SK-N-SH (cell line): ENCODE measurements at regions not wholly inside any gene's neighbourhood (a gene's known extent, or its start where the extent isn't known, plus 50 kb on each side); places are given as distances from the start of the nearest gene placed in this dataset.

Source experiments
- CTCF ChIA-PET: fragments of 300-600, 350-600 bp; formaldehyde crosslinking; extraction: SDS; loops from one replicate; lab custom pipeline; 2021; lab: Yijun Ruan, JAX
- POLR2A ChIA-PET: fragments of 350-600 bp; sonication (Branson Sonifier 250); formaldehyde crosslinking; extraction: SDS; loops from one replicate; lab custom pipeline; 2020; ENCODE audit warnings: antibody characterized with exemption, inconsistent platforms; lab: Yijun Ruan, JAX
- DNase-seq: peaks from one replicate; pipeline ENCODE4 v3.0.0; 2012
- H2AFZ ChIP-seq: fragments of 200-600 bp; sonication (generic); 2 replicates; pipeline ENCODE4 v1.8.1; 2016; ENCODE audit warnings: antibody characterized with exemption, mild to moderate bottlenecking, low read depth
- H3F3A ChIP-seq: fragments of 200-600 bp; sonication (generic); replicated peaks from 2 replicates; pipeline ENCODE3; 2016; ENCODE audit warnings: antibody characterized with exemption, mild to moderate bottlenecking; ENCODE audit not compliant: insufficient read depth
- H3K27ac ChIP-seq, 2 experiments: fragments of 200-500 bp in 1 of 2; fragments of 200-600 bp in 1 of 2; sonication (Bioruptor generic) in 1 of 2; sonication (generic), shearing (Covaris generic) in 1 of 2; 2 replicates each; pipeline versions ENCODE4 v1.5.1 to v1.6.1; 2014 to 2016; ENCODE audit warnings: low read depth in 2 of 2, inconsistent platforms in 1 of 2, low read length in 1 of 2, mild to moderate bottlenecking in 1 of 2, mixed read lengths in 1 of 2
- H3K27me3 ChIP-seq: fragments of 200-600 bp; sonication (generic), shearing (Covaris generic); 2 replicates; pipeline ENCODE4 v1.6.1; 2016; ENCODE audit warnings: mixed run types; ENCODE audit not compliant: insufficient read depth
- H3K36me3 ChIP-seq, 2 experiments: fragments of 200-500 bp in 1 of 2; fragments of 200-600 bp in 1 of 2; sonication (Bioruptor generic) in 1 of 2; sonication (generic) in 1 of 2; replicated peaks in 1 of 2; 2 replicates each; pipeline versions ENCODE3 to v1.5.1; 2014 to 2016; ENCODE audit warnings: low read length in 1 of 2, mild to moderate bottlenecking in 1 of 2; ENCODE audit not compliant: insufficient read depth in 2 of 2, control insufficient read depth in 1 of 2
- H3K4me1 ChIP-seq, 2 experiments: fragments of 200-500 bp in 1 of 2; fragments of 200-600 bp in 1 of 2; sonication (Bioruptor generic) in 1 of 2; sonication (generic), shearing (Covaris generic) in 1 of 2; 2 replicates each; pipeline versions ENCODE4 v1.5.1 to v1.6.1; 2014 to 2016; ENCODE audit warnings: low read depth in 1 of 2, low read length in 1 of 2, mixed run types in 1 of 2; ENCODE audit not compliant: insufficient read depth in 2 of 2, control insufficient read depth in 1 of 2
- H3K4me2 ChIP-seq: fragments of 200-600 bp; sonication (generic), shearing (Covaris generic); 2 replicates; pipeline ENCODE4 v1.6.1; 2017; ENCODE audit warnings: mixed run types
- H3K4me3 ChIP-seq, 2 experiments: fragments of 200-500 bp in 1 of 2; fragments of 200-600 bp in 1 of 2; sonication (Bioruptor generic) in 1 of 2; sonication (generic), shearing (Covaris generic) in 1 of 2; 2 replicates each; pipeline versions ENCODE4 v1.5.1 to v1.8.1; 2014 to 2016; ENCODE audit warnings: low read depth in 2 of 2, inconsistent platforms in 1 of 2, low read length in 1 of 2, mild to moderate bottlenecking in 1 of 2, mixed read lengths in 1 of 2, moderate library complexity in 1 of 2
- H3K79me2 ChIP-seq: fragments of 200-600 bp; sonication (generic); 2 replicates; pipeline ENCODE4 v1.8.1; 2017; ENCODE audit warnings: mild to moderate bottlenecking; ENCODE audit not compliant: insufficient read depth
- H3K9ac ChIP-seq: fragments of 200-600 bp; sonication (generic); 2 replicates; pipeline ENCODE4 v1.6.1; 2017; ENCODE audit warnings: mixed run types
- H3K9me2 ChIP-seq: fragments of 200-600 bp; sonication (generic); 2 replicates; pipeline ENCODE4 v1.6.1; 2017; ENCODE audit warnings: mixed run types
- H3K9me3 ChIP-seq: fragments of 200-600 bp; sonication (generic); 2 replicates; pipeline ENCODE4 v1.6.1; 2017; ENCODE audit warnings: mixed run types, mild to moderate bottlenecking, moderate library complexity
- H4K20me1 ChIP-seq: fragments of 200-600 bp; sonication (generic); 2 replicates; pipeline ENCODE4 v1.6.1; 2017; ENCODE audit warnings: mild to moderate bottlenecking, mixed run types; ENCODE audit not compliant: insufficient read depth
- CHD2 ChIP-seq: fragments of 150-350 bp; IDR thresholded peaks from 2 replicates; pipeline ENCODE4 v1.6.1; 2018; ENCODE audit warnings: low read length; ENCODE audit not compliant: partially characterized antibody
- ELF1 ChIP-seq: IDR thresholded peaks from 2 replicates; pipeline ENCODE4 v1.4.0; 2012
- FOXM1 ChIP-seq: IDR thresholded peaks from 2 replicates; pipeline ENCODE4 v1.4.0; 2012; ENCODE audit warnings: low read depth, mild to moderate bottlenecking
- IRF3 ChIP-seq: fragments of 150-350 bp; IDR thresholded peaks from 2 replicates; pipeline ENCODE4 v1.6.1; 2016; ENCODE audit warnings: mild to moderate bottlenecking, low read depth, low read length
- MAX ChIP-seq: IDR thresholded peaks from 2 replicates; pipeline ENCODE4 v1.4.0; 2012; ENCODE audit warnings: low read depth
- MXI1 ChIP-seq: IDR thresholded peaks from 2 replicates; pipeline ENCODE4 v1.6.1; 2012; ENCODE audit warnings: mild to moderate bottlenecking, low read depth, low read length, improper control_type of control experiment
- NRF1 ChIP-seq: IDR thresholded peaks from 2 replicates; pipeline ENCODE4 v1.6.1; 2012; ENCODE audit warnings: low read depth, mild to moderate bottlenecking, low read length
- RAD21 ChIP-seq: IDR thresholded peaks from 2 replicates; pipeline ENCODE4 v1.6.1; 2012; ENCODE audit warnings: mild to moderate bottlenecking, low read length
- RCOR1 ChIP-seq: fragments of 150-350 bp; IDR thresholded peaks from 2 replicates; pipeline ENCODE4 v1.6.1; 2017; ENCODE audit warnings: antibody characterized with exemption, low read length
- REST ChIP-seq: IDR thresholded peaks from 2 replicates; pipeline ENCODE4 v1.6.1; 2012; ENCODE audit warnings: mild to moderate bottlenecking, low read depth, low read length, moderate library complexity
- RFX5 ChIP-seq: IDR thresholded peaks from 2 replicates; pipeline ENCODE4 v1.6.1; 2012; ENCODE audit warnings: mild to moderate bottlenecking, improper control_type of control experiment, low read length
- SIN3A ChIP-seq: IDR thresholded peaks from 2 replicates; pipeline ENCODE4 v1.6.1; 2012; ENCODE audit warnings: low read depth, mild to moderate bottlenecking, low read length, moderate library complexity, borderline replicate concordance
- TAF1 ChIP-seq: IDR thresholded peaks from 2 replicates; pipeline ENCODE4 v1.6.1; 2012; ENCODE audit warnings: low read depth, mild to moderate bottlenecking, low read length, moderate library complexity, borderline replicate concordance
- TCF12 ChIP-seq: IDR thresholded peaks from 2 replicates; pipeline ENCODE4 v1.4.0; 2012
- USF1 ChIP-seq: IDR thresholded peaks from 2 replicates; pipeline ENCODE4 v1.4.0; 2012; ENCODE audit warnings: low read depth, borderline replicate concordance
- USF2 ChIP-seq: fragments of 150-350 bp; IDR thresholded peaks from 2 replicates; pipeline ENCODE4 v1.6.1; 2017; ENCODE audit warnings: antibody characterized with exemption, low read length, low read depth, borderline replicate concordance
- YY1 ChIP-seq: IDR thresholded peaks from 2 replicates; pipeline ENCODE4 v1.4.0; 2012; ENCODE audit warnings: low read depth, mild to moderate bottlenecking
- ZBTB33 ChIP-seq: IDR thresholded peaks from 2 replicates; pipeline ENCODE4 v1.4.0; 2012; ENCODE audit warnings: low read depth, borderline replicate concordance
- WGBS: methylation state at CpG from one replicate; pipeline ENCODE4 v1.1.6; 2017; ENCODE audit warnings: low lambda C conversion rate; 5-methylcytosine and 5-hydroxymethylcytosine counted together

- Histone ChIP-seq H3F3A (no peaks in the 10 kb centered on the region), H3K9me2 (no peaks in the 10 kb centered on the region), H3K36me3 (no peaks in the 10 kb centered on the region), H3K4me2 (no peak overlapping the region), H4K20me1 (no peaks in the 10 kb centered on the region), H3K9ac (no peak overlapping the region), H3K4me1 (peaks cover 5 to 12% of the 10 kb centered on the region in 2 experiments; a peak in 2 of 4 replicates), H3K9me3 (no peaks in the 10 kb centered on the region), H3K27ac (no peak overlapping the region), H3K4me3 (no peak overlapping the region), H3K27me3 (no peaks in the 10 kb centered on the region), H3K79me2 (no peaks in the 10 kb centered on the region), H2AFZ (no peak overlapping the region)
- ChIA-PET CTCF (interaction anchor here (0.7 kb wide), 1 partner anchor 23 kb away, joined by 4 read pairs; no protein-coding TSS in a partner anchor), POLR2A (no interaction called here)
- TF ChIP-seq MXI1 (no peak), MAX (no peak), RFX5 (no peak), SIN3A (no peak), CHD2 (no peak), FOXM1 (no peak), TAF1 (no peak), ZBTB33 (no peak), RCOR1 (no peak), NRF1 (no peak), REST (no peak), USF1 (no peak), YY1 (no peak), ELF1 (no peak), USF2 (no peak), TCF12 (no peak), IRF3 (no peak), RAD21 (no peak)
- WGBS: 74% methylated on average over 5 of the region's 5 CpGs
- no peak for DNase-seq
Measured at GRCh38 chr22:27491888-27492287, 309.7 kb downstream of the MN1 start.
